ENCODE measurements at regions not wholly inside any gene's neighbourhood (a gene's known extent, or its start where the extent isn't known, plus 50 kb on each side); places are given as distances from the start of the nearest gene placed in this dataset.
"Not testable (repeated sequence)": the region's sequence is repeated elsewhere in the genome, so short reads cannot be mapped to it uniquely, and the experiment has no call there.

- H3K9me3 ChIP-seq = no peaks in the 10 kb centered on the region
- no peak for TF ChIP-seq POLR2A (IDR thresholded peaks at IDR 0.05)
- TF ChIP-seq POLR2AphosphoS5 (IDR thresholded peaks at IDR 0.05) = no peak
- TF ChIP-seq CTCF (IDR thresholded peaks at IDR 0.05) = no peak
- TF ChIP-seq EP300 (IDR thresholded peaks at IDR 0.05) = no peak
- H3K36me3 ChIP-seq = no peaks in the 10 kb centered on the region
- H3K27ac ChIP-seq = no peak overlapping the region
- no peak for DNase-seq
- H3K4me1 ChIP-seq = no peaks in the 10 kb centered on the region
- H3K27me3 ChIP-seq = no peaks in the 10 kb centered on the region
- intact Hi-C loops (cut with DNase I) = no loop called here
- no peak overlapping the region for H3K4me3 ChIP-seq
Observed at GRCh38 chr5:87729781-87730180, 317.1 kb upstream of the CCNH start.

GRCh38 chr5:87722286-87722685, 309.6 kb upstream of the CCNH start:
- Histone ChIP-seq H3K36me3 (no peaks in the 10 kb centered on the region), H3K27ac (no peak overlapping the region), H3K4me1 (no peaks in the 10 kb centered on the region), H3K4me3 (no peak overlapping the region), H3K9me3 (peaks cover 0 to 11% (median 0%) of the 10 kb centered on the region in 4 donors), H3K27me3 (no peaks in the 10 kb centered on the region)
- TF ChIP-seq POLR2AphosphoS5 (IDR thresholded peaks at IDR 0.05) (no peak), POLR2A (IDR thresholded peaks at IDR 0.05) (no peak), CTCF (IDR thresholded peaks at IDR 0.05) (no peak), EP300 (IDR thresholded peaks at IDR 0.05) (no peak)
- intact Hi-C loops (cut with DNase I) = no loop called here
- 82% methylated on average over 3 of the region's 3 CpGs for WGBS, 2 donors
- DNase-seq = no peak

GRCh38 chr5:87718224-87718925, 305.6 kb upstream of the CCNH start:
- H3K27ac ChIP-seq; H3K36me3 ChIP-seq; H3K4me3 ChIP-seq; H3K27me3 ChIP-seq; H3K4me1 ChIP-seq; intact Hi-C loops (cut with DNase I); DNase-seq: not testable (repeated sequence)
- WGBS, 2 donors = 89 to 91% methylated on average over 15 of the region's 15 CpGs
- peaks cover 0 to 11% (median 0%) of the 10 kb centered on the region in 4 donors for H3K9me3 ChIP-seq

- WGBS, 2 donors = 93 to 95% methylated on average over 2 of the region's 2 CpGs
- peaks cover 0 to 11% (median 0%) of the 10 kb centered on the region in 4 donors for H3K9me3 ChIP-seq
- H3K4me1 ChIP-seq = no peaks in the 10 kb centered on the region
- TF ChIP-seq EP300 (IDR thresholded peaks at IDR 0.05) (no peak), CTCF (IDR thresholded peaks at IDR 0.05) (no peak), POLR2AphosphoS5 (IDR thresholded peaks at IDR 0.05) (no peak), POLR2A (IDR thresholded peaks at IDR 0.05) (no peak)
- intact Hi-C loops (cut with DNase I) = no loop called here
- no peaks in the 10 kb centered on the region for H3K36me3 ChIP-seq
- no peaks in the 10 kb centered on the region for H3K27me3 ChIP-seq
- H3K4me3 ChIP-seq = no peak overlapping the region
- no peak for DNase-seq
- no peak overlapping the region for H3K27ac ChIP-seq
Observed at GRCh38 chr5:87717761-87718160, 305.0 kb upstream of the CCNH start.

- Histone ChIP-seq H3K27me3 (no peaks in the 10 kb centered on the region), H3K27ac (no peak overlapping the region), H3K9me3 (peaks cover 0 to 5% (median 0%) of the 10 kb centered on the region in 4 donors), H3K4me1 (no peaks in the 10 kb centered on the region), H3K36me3 (no peaks in the 10 kb centered on the region), H3K4me3 (no peak overlapping the region)
- DNase-seq = no peak
- TF ChIP-seq EP300 (IDR thresholded peaks at IDR 0.05) (no peak), CTCF (IDR thresholded peaks at IDR 0.05) (no peak), POLR2AphosphoS5 (IDR thresholded peaks at IDR 0.05) (no peak), POLR2A (IDR thresholded peaks at IDR 0.05) (no peak)
- 79 to 88% methylated on average over 1 of the region's 1 CpG for WGBS, 2 donors
- intact Hi-C loops (cut with DNase I) = no loop called here
Observed at GRCh38 chr5:87705876-87706275, 293.1 kb upstream of the CCNH start.

Data from sigmoid colon (tissue), 6 donors.